GM12878 (cell line): ENCODE measurements at regions not wholly inside any gene's neighbourhood (a gene's known extent, or its start where the extent isn't known, plus 50 kb on each side); places are given as distances from the start of the nearest gene placed in this dataset.

Experiments used
- ATAC-seq: fragments of 200-7000 bp; cut with Tn5 transposase; 3 replicates; pipeline ENCODE4 v1.9.1; 2020; ENCODE audit warnings: mild to moderate bottlenecking, moderate library complexity
- BruUV-seq: library from RNA; stranded (reverse); fragments of 400-500 nt; replicated peaks from 2 replicates; lab custom pipeline; 2021; lab: Mats Ljungman, UMichigan
- CTCF ChIA-PET: fragments of 300-600 bp; sonication (Branson Sonifier 250); formaldehyde crosslinking; extraction: SDS; loops from one replicate; lab custom pipeline; 2021; ENCODE audit warnings: inconsistent platforms; lab: Yijun Ruan, JAX
- POLR2A ChIA-PET: fragments of 350-600 bp; formaldehyde crosslinking; extraction: SDS; loops from one replicate; lab custom pipeline; 2021; ENCODE audit warnings: inconsistent platforms; lab: Charles Lee
- RAD21 ChIA-PET: fragments of 300-600 bp; sonication (Branson Sonifier 250); formaldehyde crosslinking; loops from one replicate; lab custom pipeline; 2023; ENCODE audit warnings: antibody characterized with exemption; ENCODE audit not compliant: unreplicated experiment; lab: Charles Lee
- SMC1A ChIA-PET: fragments of 300-600 bp; sonication (Branson Sonifier 250); formaldehyde crosslinking; loops from one replicate; lab custom pipeline; 2023; ENCODE audit not compliant: unreplicated experiment, uncharacterized antibody; lab: Charles Lee
- DNase-seq: peaks from one replicate; pipeline ENCODE4 v3.0.0-alpha.2; 2011; ENCODE audit warnings: low read depth, low spot score
- FAIRE-seq: peaks from 3 replicates; lab custom pipeline; 2011; peaks lifted over from hg19 to GRCh38; lab: Jason Lieb, UNC
- H2AFZ ChIP-seq: 2 replicates; pipeline ENCODE4 v1.6.0; 2011; ENCODE audit warnings: low read depth, low read length, control low read depth; ENCODE audit not compliant: control insufficient read depth
- H3K27ac ChIP-seq: 2 replicates; pipeline ENCODE4 v1.5.1; 2011; ENCODE audit warnings: control low read depth; ENCODE audit not compliant: control insufficient read depth, insufficient read depth
- H3K27me3 ChIP-seq, 2 experiments: replicated peaks in 1 of 2; 2 replicates each; pipeline versions ENCODE4 v1.6.0 to v1.6.1; 2011; ENCODE audit warnings: low read length in 1 of 2; ENCODE audit not compliant: control insufficient read depth in 2 of 2, insufficient read depth in 2 of 2
- H3K36me3 ChIP-seq, 2 experiments: 2 replicates each; pipeline ENCODE4 v1.5.1; 2011; ENCODE audit warnings: low read length in 1 of 2; ENCODE audit not compliant: control insufficient read depth in 2 of 2, insufficient read depth in 2 of 2
- H3K4me1 ChIP-seq: 2 replicates; pipeline ENCODE4 v1.6.1; 2011; ENCODE audit warnings: mild to moderate bottlenecking, low read length, moderate library complexity, mixed read lengths; ENCODE audit not compliant: control insufficient read depth, insufficient read depth
- H3K4me2 ChIP-seq: 2 replicates; pipeline ENCODE4 v1.6.0; 2011; ENCODE audit warnings: control low read depth; ENCODE audit not compliant: control insufficient read depth, insufficient read depth
- H3K4me3 ChIP-seq: fragments of 200-600 bp; sonication (generic); 2 replicates; pipeline ENCODE4 v1.5.1; 2016
- H3K79me2 ChIP-seq: 2 replicates; pipeline ENCODE4 v1.6.0; 2011; ENCODE audit warnings: low read length; ENCODE audit not compliant: control insufficient read depth, insufficient read depth
- H3K9ac ChIP-seq: 2 replicates; pipeline ENCODE4 v1.8.0; 2011; ENCODE audit warnings: low read length, control low read depth, mixed read lengths; ENCODE audit not compliant: control insufficient read depth, insufficient read depth
- H3K9me3 ChIP-seq: replicated peaks from 3 replicates; pipeline ENCODE4 v1.5.1; 2011; ENCODE audit warnings: mild to moderate bottlenecking, low read length; ENCODE audit not compliant: control insufficient read depth, insufficient read depth
- H4K20me1 ChIP-seq: 2 replicates; pipeline ENCODE4 v1.6.0; 2011; ENCODE audit not compliant: control insufficient read depth, insufficient read depth
- BHLHE40 ChIP-seq, 2 experiments: fragments of 450-650 bp in 1 of 2; IDR thresholded peaks; 2 replicates each; pipeline ENCODE4 v1.6.1; 2011 to 2017; ENCODE audit warnings: low read depth in 2 of 2, borderline replicate concordance in 1 of 2, improper control_type of control experiment in 1 of 2, low read length in 1 of 2, mild to moderate bottlenecking in 1 of 2
- CEBPZ ChIP-seq: fragments of 150-350 bp; IDR thresholded peaks from 2 replicates; pipeline ENCODE4 v1.6.1; 2016; ENCODE audit warnings: low read depth, low read length
- CHD1 ChIP-seq: IDR thresholded peaks from 2 replicates; pipeline ENCODE4 v1.6.1; 2012; ENCODE audit warnings: low read depth, low read length, improper control_type of control experiment
- FOXM1 ChIP-seq: IDR thresholded peaks from 2 replicates; pipeline ENCODE4 v1.6.1; 2012; ENCODE audit warnings: low read depth, mild to moderate bottlenecking, inconsistent platforms, low read length, moderate library complexity
- GABPA ChIP-seq: IDR thresholded peaks from 2 replicates; pipeline ENCODE4 v1.6.1; 2014; ENCODE audit warnings: antibody characterized with exemption, low read depth, mild to moderate bottlenecking, inconsistent platforms
- KLF5 ChIP-seq: fragments of 450-650 bp; IDR thresholded peaks from 2 replicates; pipeline ENCODE4 v1.6.1; 2014; ENCODE audit warnings: mild to moderate bottlenecking; ENCODE audit not compliant: partially characterized antibody
- MXI1 ChIP-seq: fragments of 150-350 bp; IDR thresholded peaks from 2 replicates; pipeline ENCODE4 v1.6.1; 2011; ENCODE audit warnings: low read depth, mild to moderate bottlenecking, inconsistent platforms, low read length, improper control_type of control experiment
- POLR2AphosphoS2 ChIP-seq: IDR thresholded peaks from 2 replicates; pipeline ENCODE4 v1.6.1; 2011; ENCODE audit warnings: low read depth, mild to moderate bottlenecking, low read length, improper control_type of control experiment, moderate library complexity
- POLR2AphosphoS5 ChIP-seq: IDR thresholded peaks from 2 replicates; pipeline ENCODE4 v1.6.1; 2011; ENCODE audit warnings: mild to moderate bottlenecking, low read length, inconsistent platforms
- RELA ChIP-seq: fragments of 450-650 bp; IDR thresholded peaks from 2 replicates; pipeline ENCODE4 v1.8.0; 2014; ENCODE audit warnings: borderline replicate concordance; ENCODE audit not compliant: partially characterized antibody
- SMC3 ChIP-seq: IDR thresholded peaks from 2 replicates; pipeline ENCODE4 v1.6.1; 2011; ENCODE audit warnings: low read length, improper control_type of control experiment, borderline replicate concordance
- TCF12 ChIP-seq: IDR thresholded peaks from 2 replicates; pipeline ENCODE4 v1.6.1; 2011; ENCODE audit warnings: low read depth, mild to moderate bottlenecking, low read length
- WRNIP1 ChIP-seq: IDR thresholded peaks from 2 replicates; pipeline ENCODE4 v1.6.1; 2011; ENCODE audit warnings: low read depth, low read length, improper control_type of control experiment, borderline replicate concordance
- YBX1 ChIP-seq: fragments of 450-650 bp; IDR thresholded peaks from 2 replicates; pipeline ENCODE4 v1.6.1; 2016; ENCODE audit warnings: antibody characterized with exemption
- ZNF384 ChIP-seq: IDR thresholded peaks from 2 replicates; pipeline ENCODE4 v1.6.1; 2012; ENCODE audit warnings: low read depth, mild to moderate bottlenecking, low read length, improper control_type of control experiment, borderline replicate concordance
- WGBS: methylation state at CpG from one replicate; pipeline ENCODE4 v1.1.6; 2016; ENCODE audit warnings: low lambda C conversion rate; ENCODE audit not compliant: insufficient replicate concordance, insufficient coverage; ENCODE audit errors: missing lambda C conversion rate; 5-methylcytosine and 5-hydroxymethylcytosine counted together
- in situ Hi-C: fragments of 300-500 bp; cut with MboI; formaldehyde crosslinking; loops from 9 replicates; pipeline ENCODE4 v1.14.3; 2018; ENCODE audit warnings: mixed read lengths
- intact Hi-C: fragments of 100-400 bp; cut with micrococcal nuclease; formaldehyde crosslinking; loops from one replicate; pipeline ENCODE4 v1.14.2; 2022; ENCODE audit not compliant: unreplicated experiment
- TF ChIP-seq, protein P1 (sequence below): fragments of 450-650 bp; IDR thresholded peaks from 2 replicates; pipeline ENCODE4 v1.6.1; 2017; ENCODE audit warnings: mild to moderate bottlenecking, moderate library complexity

DNA sequence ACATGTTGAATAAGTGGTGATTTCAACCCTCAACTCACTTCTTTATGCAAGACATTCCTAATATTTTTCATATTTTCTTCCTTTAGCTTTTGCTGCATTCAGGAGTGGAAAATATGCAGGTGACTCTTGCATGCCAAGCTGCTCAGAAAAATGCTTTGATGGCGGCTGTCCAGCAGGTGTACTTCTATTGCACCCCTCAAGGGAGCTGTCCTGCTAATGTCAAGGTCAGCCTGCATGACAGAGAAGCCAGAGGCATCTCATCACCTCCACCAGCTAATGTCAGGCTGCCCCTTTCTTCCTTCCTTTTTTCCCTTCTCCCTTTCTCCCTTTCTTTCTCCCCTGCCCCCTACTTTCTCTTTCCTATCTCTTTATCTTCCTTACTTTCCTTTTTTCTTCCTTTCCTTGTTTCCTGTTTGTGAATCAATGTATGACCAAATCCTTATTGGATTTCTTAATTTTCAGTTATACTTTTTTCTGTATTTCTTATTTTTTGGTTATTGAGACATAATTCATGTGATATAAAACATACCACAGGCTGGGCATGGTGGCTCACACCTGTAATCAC is 112.2 kb downstream of the CD164 start:
- SMC1A ChIA-PET: no interaction called here
- no peak overlapping the region for H3K9ac ChIP-seq
- ATAC-seq (no peak), DNase-seq (no peak), FAIRE-seq (no peak)
- in situ Hi-C loops (no loop called here), intact Hi-C loops (no loop called here)
- POLR2A ChIA-PET: no interaction called here
- H3K4me3 ChIP-seq: no peak overlapping the region
- no TSS peak for BruUV-seq
- no peaks in the 10 kb centered on the region for H4K20me1 ChIP-seq
- H3K36me3 ChIP-seq: no peaks in the 10 kb centered on the region
- RAD21 ChIA-PET: no interaction called here
- CTCF ChIA-PET: no interaction called here
- WGBS: 33% methylated on average over 1 of the region's 1 CpG
- H2AFZ ChIP-seq: no peak overlapping the region
- H3K27me3 ChIP-seq: no peaks in the 10 kb centered on the region
- H3K27ac ChIP-seq: no peak overlapping the region
- H3K79me2 ChIP-seq: no peaks in the 10 kb centered on the region
- H3K9me3 ChIP-seq: peaks cover 2% of the 10 kb centered on the region; the same call in 2 of the 3 replicates
- no peak overlapping the region for H3K4me2 ChIP-seq
- no peaks in the 10 kb centered on the region for H3K4me1 ChIP-seq
- no peak for TF ChIP-seq KLF5
- no peak for TF ChIP-seq POLR2AphosphoS5
- TF ChIP-seq TCF12: no peak
- no peak for TF ChIP-seq YBX1
- no peak for TF ChIP-seq FOXM1
- TF ChIP-seq MXI1: no peak
- TF ChIP-seq CEBPZ: no peak
- TF ChIP-seq ZNF384: no peak
- TF ChIP-seq CHD1: no peak
- no peak for TF ChIP-seq POLR2AphosphoS2
- no peak for TF ChIP-seq GABPA
- TF ChIP-seq, protein P1, sequence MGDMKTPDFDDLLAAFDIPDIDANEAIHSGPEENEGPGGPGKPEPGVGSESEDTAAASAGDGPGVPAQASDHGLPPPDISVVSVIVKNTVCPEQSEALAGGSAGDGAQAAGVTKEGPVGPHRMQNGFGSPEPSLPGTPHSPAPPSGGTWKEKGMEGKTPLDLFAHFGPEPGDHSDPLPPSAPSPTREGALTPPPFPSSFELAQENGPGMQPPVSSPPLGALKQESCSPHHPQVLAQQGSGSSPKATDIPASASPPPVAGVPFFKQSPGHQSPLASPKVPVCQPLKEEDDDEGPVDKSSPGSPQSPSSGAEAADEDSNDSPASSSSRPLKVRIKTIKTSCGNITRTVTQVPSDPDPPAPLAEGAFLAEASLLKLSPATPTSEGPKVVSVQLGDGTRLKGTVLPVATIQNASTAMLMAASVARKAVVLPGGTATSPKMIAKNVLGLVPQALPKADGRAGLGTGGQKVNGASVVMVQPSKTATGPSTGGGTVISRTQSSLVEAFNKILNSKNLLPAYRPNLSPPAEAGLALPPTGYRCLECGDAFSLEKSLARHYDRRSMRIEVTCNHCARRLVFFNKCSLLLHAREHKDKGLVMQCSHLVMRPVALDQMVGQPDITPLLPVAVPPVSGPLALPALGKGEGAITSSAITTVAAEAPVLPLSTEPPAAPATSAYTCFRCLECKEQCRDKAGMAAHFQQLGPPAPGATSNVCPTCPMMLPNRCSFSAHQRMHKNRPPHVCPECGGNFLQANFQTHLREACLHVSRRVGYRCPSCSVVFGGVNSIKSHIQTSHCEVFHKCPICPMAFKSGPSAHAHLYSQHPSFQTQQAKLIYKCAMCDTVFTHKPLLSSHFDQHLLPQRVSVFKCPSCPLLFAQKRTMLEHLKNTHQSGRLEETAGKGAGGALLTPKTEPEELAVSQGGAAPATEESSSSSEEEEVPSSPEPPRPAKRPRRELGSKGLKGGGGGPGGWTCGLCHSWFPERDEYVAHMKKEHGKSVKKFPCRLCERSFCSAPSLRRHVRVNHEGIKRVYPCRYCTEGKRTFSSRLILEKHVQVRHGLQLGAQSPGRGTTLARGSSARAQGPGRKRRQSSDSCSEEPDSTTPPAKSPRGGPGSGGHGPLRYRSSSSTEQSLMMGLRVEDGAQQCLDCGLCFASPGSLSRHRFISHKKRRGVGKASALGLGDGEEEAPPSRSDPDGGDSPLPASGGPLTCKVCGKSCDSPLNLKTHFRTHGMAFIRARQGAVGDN: no peak
- no peak for TF ChIP-seq WRNIP1
- no peak for TF ChIP-seq BHLHE40 (IDR thresholded peaks at IDR 0.05; ENCODE audit: borderline replicate concordance in 1 of 2, low read depth in 2 of 2, low read length in 1 of 2)
- TF ChIP-seq SMC3: no peak
- no peak for TF ChIP-seq RELA
